ENCODE measurements at regions not wholly inside any gene's neighbourhood (a gene's known extent, or its start where the extent isn't known, plus 50 kb on each side); places are given as distances from the start of the nearest gene placed in this dataset.

- H3K79me2 ChIP-seq (ENCODE audit: insufficient read depth, low read length): no peaks in the 10 kb centered on the region
- Mint-ChIP-seq H3K27ac (ENCODE audit: unreplicated experiment) (no peak overlapping the region), H3K36me3 (ENCODE audit: low read depth, unreplicated experiment) (no peaks in the 10 kb centered on the region), H3K4me3 (ENCODE audit: unreplicated experiment) (no peak overlapping the region), H3K9me3 (ENCODE audit: unreplicated experiment) (peaks cover 2% of the 10 kb centered on the region), H3K27me3 (ENCODE audit: low read depth, unreplicated experiment) (no peaks in the 10 kb centered on the region), H3K4me1 (ENCODE audit: low read depth, unreplicated experiment) (peaks cover 1% of the 10 kb centered on the region)
- peaks cover 8% of the 10 kb centered on the region for H3K4me1 ChIP-seq (ENCODE audit: insufficient read depth, low read length)
- no peaks in the 10 kb centered on the region for H4K20me1 ChIP-seq (ENCODE audit: insufficient read depth, low read length)
- no peak overlapping the region for H2AFZ ChIP-seq (ENCODE audit: low read depth, low read length)
- no peaks in the 10 kb centered on the region for H3K36me3 ChIP-seq (ENCODE audit: insufficient read depth, low read length)
- H3K9me3 ChIP-seq (ENCODE audit: insufficient read depth, low read depth, low read length): no peaks in the 10 kb centered on the region
- FAIRE-seq: no peak
- H3K4me2 ChIP-seq (ENCODE audit: low read length): no peak overlapping the region
- H3K9ac ChIP-seq (ENCODE audit: low read length): no peak overlapping the region
- no peaks in the 10 kb centered on the region for H3K27me3 ChIP-seq (ENCODE audit: insufficient read depth, low read length)
- DNase-seq (ENCODE audit: low read depth): no peak
- H3K4me3 ChIP-seq (ENCODE audit: insufficient read depth, low read depth, low read length): no peak overlapping the region
- no peak overlapping the region for H3K27ac ChIP-seq (ENCODE audit: low read depth, low read length)
- TF ChIP-seq EZH2 (IDR thresholded peaks at IDR 0.05; ENCODE audit: insufficient read depth, low read length) (no peak), CTCF (IDR thresholded peaks at IDR 0.05; ENCODE audit: insufficient read depth, low read depth, low read length) (no peak)
These were observed 195.1 kb upstream of the KLF6 start for GRCh38 chr10:3980144-3980543.

- DNase-seq (ENCODE audit: low read depth): no peak
- no peak for FAIRE-seq
- H3K4me2 ChIP-seq (ENCODE audit: low read length): peak overlapping the region; percentile 61
These were observed 193.8 kb upstream of the KLF6 start for GRCh38 chr10:3978761-3979160.

More at GRCh38 chr10:3978761-3979160, 193.8 kb upstream of the KLF6 start:
- Histone ChIP-seq H3K79me2 (ENCODE audit: insufficient read depth, low read length) (no peaks in the 10 kb centered on the region), H4K20me1 (ENCODE audit: insufficient read depth, low read length) (no peaks in the 10 kb centered on the region), H3K27me3 (ENCODE audit: insufficient read depth, low read length) (no peaks in the 10 kb centered on the region), H2AFZ (ENCODE audit: low read depth, low read length) (no peak overlapping the region), H3K4me1 (ENCODE audit: insufficient read depth, low read length) (peaks cover 8% of the 10 kb centered on the region), H3K9me3 (ENCODE audit: insufficient read depth, low read depth, low read length) (no peaks in the 10 kb centered on the region), H3K9ac (ENCODE audit: low read length) (no peak overlapping the region), H3K36me3 (ENCODE audit: insufficient read depth, low read length) (no peaks in the 10 kb centered on the region), H3K27ac (ENCODE audit: low read depth, low read length) (no peak overlapping the region), H3K4me3 (ENCODE audit: insufficient read depth, low read depth, low read length) (no peak overlapping the region)
- H3K27me3 Mint-ChIP-seq (ENCODE audit: low read depth, unreplicated experiment): no peaks in the 10 kb centered on the region
- H3K4me1 Mint-ChIP-seq (ENCODE audit: low read depth, unreplicated experiment): no peaks in the 10 kb centered on the region
- H3K27ac Mint-ChIP-seq (ENCODE audit: unreplicated experiment): no peak overlapping the region
- H3K9me3 Mint-ChIP-seq (ENCODE audit: unreplicated experiment): peaks cover 2% of the 10 kb centered on the region
- H3K4me3 Mint-ChIP-seq (ENCODE audit: unreplicated experiment): no peak overlapping the region
- no peak for TF ChIP-seq EZH2 (IDR thresholded peaks at IDR 0.05; ENCODE audit: insufficient read depth, low read length)
- no peak for TF ChIP-seq CTCF (IDR thresholded peaks at IDR 0.05; ENCODE audit: insufficient read depth, low read depth, low read length)
- H3K36me3 Mint-ChIP-seq (ENCODE audit: low read depth, unreplicated experiment): no peaks in the 10 kb centered on the region
